ENCODE measurements at regions not wholly inside any gene's neighbourhood (a gene's known extent, or its start where the extent isn't known, plus 50 kb on each side); places are given as distances from the start of the nearest gene placed in this dataset.

DNA sequence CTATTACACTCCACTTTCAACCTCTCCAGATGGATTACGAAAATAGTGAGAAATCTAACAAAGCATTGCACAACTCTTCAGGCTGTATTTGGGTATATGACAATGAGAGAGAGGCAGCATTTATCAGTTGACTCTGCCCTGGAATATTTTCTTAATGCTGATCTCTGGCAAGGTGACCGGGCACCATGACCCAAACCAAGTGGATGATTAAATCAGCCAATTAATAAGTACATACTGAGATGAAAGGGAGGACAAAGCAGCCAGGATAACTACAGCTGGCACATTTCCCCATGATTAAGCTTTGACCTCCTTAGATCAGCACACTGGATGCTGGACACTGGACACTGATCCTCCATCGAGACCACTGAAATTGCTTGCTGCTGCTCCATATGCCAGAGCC, 218.2 kb downstream of the ASCL1 start:
- Mint-ChIP-seq H3K4me1 (no peaks in the 10 kb centered on the region), H3K9me3 (no peaks in the 10 kb centered on the region), H3K27ac (no peak overlapping the region), H3K4me3 (no peak overlapping the region), H3K36me3 (ENCODE audit: low read depth) (no peaks in the 10 kb centered on the region), H3K27me3 (ENCODE audit: insufficient read depth) (no peaks in the 10 kb centered on the region)
- H3K27me3 ChIP-seq (ENCODE audit: control insufficient read depth, insufficient read depth, low read length, poor library complexity, severe bottlenecking): no peaks in the 10 kb centered on the region
- no peak overlapping the region for H3K9ac ChIP-seq (ENCODE audit: extremely low read depth, low read length, poor library complexity, severe bottlenecking)
- H3K27ac ChIP-seq (ENCODE audit: low read depth, low read length): no peak overlapping the region
- TF ChIP-seq, protein P1, sequence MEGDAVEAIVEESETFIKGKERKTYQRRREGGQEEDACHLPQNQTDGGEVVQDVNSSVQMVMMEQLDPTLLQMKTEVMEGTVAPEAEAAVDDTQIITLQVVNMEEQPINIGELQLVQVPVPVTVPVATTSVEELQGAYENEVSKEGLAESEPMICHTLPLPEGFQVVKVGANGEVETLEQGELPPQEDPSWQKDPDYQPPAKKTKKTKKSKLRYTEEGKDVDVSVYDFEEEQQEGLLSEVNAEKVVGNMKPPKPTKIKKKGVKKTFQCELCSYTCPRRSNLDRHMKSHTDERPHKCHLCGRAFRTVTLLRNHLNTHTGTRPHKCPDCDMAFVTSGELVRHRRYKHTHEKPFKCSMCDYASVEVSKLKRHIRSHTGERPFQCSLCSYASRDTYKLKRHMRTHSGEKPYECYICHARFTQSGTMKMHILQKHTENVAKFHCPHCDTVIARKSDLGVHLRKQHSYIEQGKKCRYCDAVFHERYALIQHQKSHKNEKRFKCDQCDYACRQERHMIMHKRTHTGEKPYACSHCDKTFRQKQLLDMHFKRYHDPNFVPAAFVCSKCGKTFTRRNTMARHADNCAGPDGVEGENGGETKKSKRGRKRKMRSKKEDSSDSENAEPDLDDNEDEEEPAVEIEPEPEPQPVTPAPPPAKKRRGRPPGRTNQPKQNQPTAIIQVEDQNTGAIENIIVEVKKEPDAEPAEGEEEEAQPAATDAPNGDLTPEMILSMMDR (conservative IDR thresholded peaks at IDR 0.05): no peak
- 83 to 97% methylated on average over 2 to 3 of the region's 3 CpGs for whole genome bisulfite sequencing, 2 experiments (ENCODE audit: insufficient coverage in 1 of 2, insufficient read length in 1 of 2)
- DNase-seq: no peak
- peaks cover 2% of the 10 kb centered on the region for H3K4me1 ChIP-seq (ENCODE audit: control insufficient read depth, insufficient read depth, low read length)
- H3K36me3 ChIP-seq (ENCODE audit: control insufficient read depth, insufficient read depth, low read length): no peaks in the 10 kb centered on the region
- H3K9me3 ChIP-seq (ENCODE audit: control insufficient read depth, low read length): no peaks in the 10 kb centered on the region
- H3K4me3 ChIP-seq (ENCODE audit: low read length): no peak overlapping the region

DNA sequence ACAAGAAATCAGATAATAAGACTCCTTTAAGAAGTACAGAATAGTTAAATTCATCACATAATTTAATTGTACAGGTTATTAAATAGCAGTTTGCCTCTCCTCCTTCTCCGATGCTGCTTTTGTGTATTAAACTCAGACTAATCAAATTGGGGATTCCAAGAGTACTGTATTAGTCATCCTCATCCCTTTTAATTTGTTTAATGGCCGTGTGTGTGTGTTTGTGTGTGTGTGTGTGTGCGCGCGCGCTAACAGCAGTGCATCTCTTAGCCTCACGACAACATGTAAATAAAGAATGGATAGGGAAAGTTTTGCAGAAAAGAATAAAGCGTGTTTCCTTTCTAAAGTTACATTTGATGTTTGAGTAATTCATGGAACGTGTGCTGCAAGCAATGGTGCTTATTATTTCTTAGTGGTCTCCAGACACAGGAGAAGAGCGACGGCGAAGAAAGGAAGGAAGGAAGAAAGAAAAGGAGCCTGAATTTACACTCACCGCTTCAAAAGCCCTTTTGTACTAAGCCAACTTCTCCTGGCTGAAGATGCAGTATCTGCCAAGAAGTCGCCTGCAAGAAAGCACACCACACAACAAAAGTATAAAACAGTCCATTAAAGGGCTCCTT, 220.3 kb downstream of the ASCL1 start:
- Mint-ChIP-seq H3K4me3 (no peak overlapping the region), H3K36me3 (ENCODE audit: low read depth) (no peaks in the 10 kb centered on the region), H3K27ac (no peak overlapping the region), H3K9me3 (no peaks in the 10 kb centered on the region), H3K4me1 (peaks cover 2% of the 10 kb centered on the region), H3K27me3 (ENCODE audit: insufficient read depth) (no peaks in the 10 kb centered on the region)
- Histone ChIP-seq H3K36me3 (ENCODE audit: control insufficient read depth, insufficient read depth, low read length) (no peaks in the 10 kb centered on the region), H3K27ac (ENCODE audit: low read depth, low read length) (no peak overlapping the region), H3K27me3 (ENCODE audit: control insufficient read depth, insufficient read depth, low read length, poor library complexity, severe bottlenecking) (peaks cover 5% of the 10 kb centered on the region), H3K9ac (ENCODE audit: extremely low read depth, low read length, poor library complexity, severe bottlenecking) (no peak overlapping the region), H3K9me3 (ENCODE audit: control insufficient read depth, low read length) (no peaks in the 10 kb centered on the region), H3K4me3 (ENCODE audit: low read length) (no peak overlapping the region), H3K4me1 (ENCODE audit: control insufficient read depth, insufficient read depth, low read length) (peaks cover 2% of the 10 kb centered on the region)
- TF ChIP-seq, protein P1 (conservative IDR thresholded peaks at IDR 0.05): no peak
- DNase-seq: no peak
- 81 to 94% methylated on average over 5 to 14 of the region's 14 CpGs for WGBS, 2 experiments (ENCODE audit: insufficient coverage in 1 of 2, insufficient read length in 1 of 2)

DNA sequence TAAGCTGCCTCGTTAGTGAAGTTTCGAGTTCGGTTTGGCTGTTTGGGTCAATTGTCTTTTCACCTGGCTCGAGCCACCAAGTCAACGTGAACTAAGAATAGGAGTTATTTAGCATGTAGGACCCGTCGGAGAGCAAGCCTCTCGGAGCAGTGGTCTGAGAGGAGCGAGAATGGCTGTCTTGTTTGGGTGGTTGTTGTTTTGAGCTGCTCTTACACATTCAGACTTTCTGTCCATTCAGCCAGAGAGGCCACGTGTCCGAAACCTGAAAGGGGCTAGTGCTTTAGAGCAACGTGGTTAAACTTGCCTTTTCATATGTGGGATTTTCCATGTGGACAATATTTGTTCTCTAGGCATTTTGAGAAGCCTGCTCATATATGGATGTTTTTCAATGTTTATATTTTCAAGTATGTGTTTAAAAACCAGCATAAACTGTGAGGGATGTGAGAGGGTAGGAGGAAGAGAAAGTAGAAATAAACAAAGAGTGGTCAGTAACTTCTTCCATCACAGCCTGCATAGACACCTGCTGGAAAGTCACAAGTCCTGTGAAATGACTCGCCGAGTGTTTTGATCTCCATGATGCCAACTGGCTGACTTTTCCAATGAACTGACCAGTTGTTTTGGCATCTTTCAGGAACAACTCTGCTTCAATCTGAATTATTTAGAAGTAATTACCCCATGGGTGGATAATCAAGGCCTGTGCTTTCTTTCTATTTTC, 221.0 kb downstream of the ASCL1 start:
- no peak overlapping the region for H3K4me3 ChIP-seq (ENCODE audit: low read length)
- no peak overlapping the region for H3K27ac Mint-ChIP-seq
- no peaks in the 10 kb centered on the region for H3K36me3 ChIP-seq (ENCODE audit: control insufficient read depth, insufficient read depth, low read length)
- H3K4me3 Mint-ChIP-seq: no peak overlapping the region
- H3K27me3 Mint-ChIP-seq (ENCODE audit: insufficient read depth): no peaks in the 10 kb centered on the region
- H3K4me1 ChIP-seq (ENCODE audit: control insufficient read depth, insufficient read depth, low read length): peaks cover 2% of the 10 kb centered on the region
- no peak overlapping the region for H3K27ac ChIP-seq (ENCODE audit: low read depth, low read length)
- H3K9me3 ChIP-seq (ENCODE audit: control insufficient read depth, low read length): no peaks in the 10 kb centered on the region
- TF ChIP-seq, protein P1 (conservative IDR thresholded peaks at IDR 0.05): no peak
- WGBS, 2 experiments (ENCODE audit: insufficient coverage in 1 of 2, insufficient read length in 1 of 2): 94 to 96% methylated on average over 8 to 14 of the region's 14 CpGs
- H3K9me3 Mint-ChIP-seq: no peaks in the 10 kb centered on the region
- H3K4me1 Mint-ChIP-seq: peaks cover 2% of the 10 kb centered on the region
- no peaks in the 10 kb centered on the region for H3K36me3 Mint-ChIP-seq (ENCODE audit: low read depth)
- peaks cover 5% of the 10 kb centered on the region for H3K27me3 ChIP-seq (ENCODE audit: control insufficient read depth, insufficient read depth, low read length, poor library complexity, severe bottlenecking)
- no peak overlapping the region for H3K9ac ChIP-seq (ENCODE audit: extremely low read depth, low read length, poor library complexity, severe bottlenecking)
- no peak for DNase-seq

Measured in endodermal cell (in vitro differentiated cells).